ENCODE measurements at regions not wholly inside any gene's neighbourhood (a gene's known extent, or its start where the extent isn't known, plus 50 kb on each side); places are given as distances from the start of the nearest gene placed in this dataset.

GRCh38 chr5:91706785-91707520 lies 323.8 kb upstream of the ARRDC3 start:
- no peak for TF ChIP-seq RAD21 (IDR thresholded peaks at IDR 0.05; ENCODE audit: low read depth)
- no peak for TF ChIP-seq USF1 (IDR thresholded peaks at IDR 0.05)
- no peak for TF ChIP-seq REST (IDR thresholded peaks at IDR 0.05; ENCODE audit: low read depth)
